Tibial artery (tissue), 4 donors: ENCODE measurements at regions not wholly inside any gene's neighbourhood (a gene's known extent, or its start where the extent isn't known, plus 50 kb on each side); places are given as distances from the start of the nearest gene placed in this dataset.

Source experiments
- DNase-seq, 2 donors: peaks; one replicate each; pipeline ENCODE4 v3.0.0-alpha.2; 2019
- H3K27ac ChIP-seq, 2 donors: fragments of 200-600 bp; sonication (generic) in 1 of 2; 1 replicate in 1 of 2; 2 replicates in 1 of 2; pipeline ENCODE4 v1.5.1; 2018 to 2019; ENCODE audit warnings: mild to moderate bottlenecking in 1 of 2
- H3K27me3 ChIP-seq, 2 donors: fragments of 200-600 bp; sonication (generic) in 1 of 2; one replicate each; pipeline versions ENCODE4 v1.5.1 to v1.6.0; 2016 to 2019
- H3K36me3 ChIP-seq, 3 donors: fragments of 200-600 bp; sonication (generic) in 2 of 3; one replicate each; pipeline ENCODE4 v1.5.1; 2016 to 2019; ENCODE audit warnings: mild to moderate bottlenecking in 2 of 3
- H3K4me1 ChIP-seq, 4 donors: fragments of 200-600 bp; sonication (generic) in 2 of 4; 1 replicate in 3 of 4; 2 replicates in 1 of 4; pipeline ENCODE4 v1.5.1; 2016 to 2019
- H3K4me3 ChIP-seq, 2 donors: fragments of 200-600 bp; sonication (generic) in 1 of 2; 1 replicate in 1 of 2; 2 replicates in 1 of 2; pipeline ENCODE4 v1.5.1; 2018 to 2019; ENCODE audit warnings: mild to moderate bottlenecking in 2 of 2
- H3K9me3 ChIP-seq, 3 donors: fragments of 200-600 bp; sonication (generic) in 1 of 3; one replicate each; pipeline ENCODE4 v1.5.1; 2016 to 2019
- CTCF ChIP-seq, 2 experiments: fragments of 200-600 bp in 1 of 2; fragments of 450-650 bp in 1 of 2; IDR thresholded peaks; one replicate each; pipeline ENCODE4 v1.5.1; 2017 to 2019; ENCODE audit warnings: antibody characterized with exemption in 2 of 2, mild to moderate bottlenecking in 1 of 2, moderate library complexity in 1 of 2
- intact Hi-C: fragments of 100-400 bp; cut with DNase I; formaldehyde crosslinking; loops from one replicate; pipeline ENCODE4 v1.15.0; 2023; ENCODE audit warnings: low total_unique reads

DNA sequence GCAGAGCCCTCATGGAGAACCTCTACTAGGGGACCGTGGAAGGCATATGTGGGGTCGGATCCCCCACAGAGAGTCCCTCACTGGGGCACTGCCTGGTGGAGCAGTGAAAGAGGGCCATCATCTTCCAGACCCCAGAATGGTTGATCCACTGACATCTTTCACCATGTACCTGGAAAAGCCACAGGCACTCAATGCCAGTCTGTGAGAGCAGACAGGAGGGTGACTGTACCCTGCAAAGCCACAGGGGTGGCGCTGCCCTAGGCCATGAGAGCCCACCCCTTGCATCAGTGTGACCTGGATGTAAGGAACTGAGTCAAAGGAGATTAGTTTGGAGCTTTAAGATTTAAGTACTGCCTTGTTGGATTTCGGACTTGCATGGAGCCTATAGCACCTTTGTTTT is 1276.7 kb upstream of the PRMT6 start:
- no peak overlapping the region for H3K4me3 ChIP-seq
- H3K36me3 ChIP-seq, result no peaks in the 10 kb centered on the region
- no peaks in the 10 kb centered on the region for H3K4me1 ChIP-seq
- no peak for DNase-seq
- no peaks in the 10 kb centered on the region for H3K27me3 ChIP-seq
- H3K27ac ChIP-seq, result no peak overlapping the region
- TF ChIP-seq CTCF (IDR thresholded peaks at IDR 0.05), result no peak
- intact Hi-C loops, result no loop called here
- H3K9me3 ChIP-seq, result peaks cover 0 to 4% (median 0%) of the 10 kb centered on the region in 3 donors

DNA sequence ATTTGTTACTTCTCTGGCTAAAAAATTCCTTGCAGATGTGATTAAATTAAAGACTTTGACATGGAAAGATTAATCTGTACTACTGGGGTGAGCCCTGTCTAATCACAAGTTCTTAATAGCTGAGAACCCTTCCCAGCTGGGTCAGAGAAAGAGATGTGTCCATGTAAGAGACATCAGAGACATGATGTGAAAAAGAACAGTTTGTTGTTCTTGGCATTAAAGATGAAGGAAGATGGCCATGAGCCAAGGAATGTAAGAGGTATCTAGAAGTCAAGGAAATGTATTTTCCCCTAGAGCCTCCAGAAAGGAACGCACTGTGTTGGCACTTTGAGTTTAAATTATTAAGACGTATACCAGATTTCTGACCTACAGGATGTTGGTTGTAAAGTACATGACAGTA is 1271.5 kb upstream of the PRMT6 start:
- Histone ChIP-seq H3K27me3 (no peaks in the 10 kb centered on the region), H3K9me3 (no peaks in the 10 kb centered on the region), H3K4me1 (no peaks in the 10 kb centered on the region), H3K27ac (no peak overlapping the region), H3K36me3 (no peaks in the 10 kb centered on the region), H3K4me3 (no peak overlapping the region)
- DNase-seq, result no peak
- no peak for TF ChIP-seq CTCF (IDR thresholded peaks at IDR 0.05)
- intact Hi-C loops, result no loop called here

- H3K27me3 ChIP-seq, result no peaks in the 10 kb centered on the region
- intact Hi-C loops, result no loop called here
Observed at GRCh38 chr1:105793536-105794146, 1262.8 kb upstream of the PRMT6 start.

GRCh38 chr1:105795741-105796140 is 1260.7 kb upstream of the PRMT6 start:
- Histone ChIP-seq H3K4me1 (no peaks in the 10 kb centered on the region), H3K36me3 (no peaks in the 10 kb centered on the region), H3K9me3 (no peaks in the 10 kb centered on the region), H3K4me3 (no peak overlapping the region), H3K27me3 (no peaks in the 10 kb centered on the region), H3K27ac (no peak overlapping the region)
- TF ChIP-seq CTCF (IDR thresholded peaks at IDR 0.05), result no peak
- intact Hi-C loops, result no loop called here
- no peak for DNase-seq

More at GRCh38 chr1:105793536-105794146, 1262.8 kb upstream of the PRMT6 start:
- DNase-seq, result no peak
- Histone ChIP-seq H3K4me3 (no peak overlapping the region), H3K36me3 (no peaks in the 10 kb centered on the region), H3K27ac (no peak overlapping the region), H3K4me1 (no peaks in the 10 kb centered on the region), H3K9me3 (no peaks in the 10 kb centered on the region)
- no peak for TF ChIP-seq CTCF (IDR thresholded peaks at IDR 0.05)

DNA sequence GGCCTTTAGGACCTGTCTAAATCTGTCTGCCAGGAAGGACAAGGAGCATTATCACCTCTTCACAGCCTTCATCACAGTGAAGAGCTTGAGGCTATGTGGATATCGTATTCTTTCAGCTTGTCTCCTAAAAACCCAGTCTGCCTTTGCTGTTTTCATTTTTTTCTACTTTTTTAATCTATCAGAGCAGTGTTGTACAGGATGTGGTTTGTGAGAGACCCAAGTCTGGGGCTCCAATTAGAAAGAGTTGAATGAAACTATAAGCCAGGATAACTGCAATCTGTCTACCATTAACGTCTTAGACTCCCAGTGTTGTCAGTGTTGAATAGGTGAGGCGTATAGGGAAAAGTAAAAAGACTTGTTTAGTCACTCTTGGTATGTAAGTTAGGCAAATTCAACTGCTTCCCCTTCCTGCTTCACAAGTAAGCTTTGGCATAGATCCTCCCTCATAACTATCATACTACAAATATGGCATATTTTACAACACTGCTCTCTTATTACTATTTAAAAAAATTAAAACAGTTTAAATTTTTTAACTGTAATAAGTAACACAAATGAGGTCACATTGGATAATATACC is 1225.8 kb upstream of the PRMT6 start:
- TF ChIP-seq CTCF (IDR thresholded peaks at IDR 0.05), result no peak
- H3K4me1 ChIP-seq, result no peaks in the 10 kb centered on the region
- no peak overlapping the region for H3K4me3 ChIP-seq
- H3K27me3 ChIP-seq, result no peaks in the 10 kb centered on the region
- no peaks in the 10 kb centered on the region for H3K36me3 ChIP-seq
- no peak for DNase-seq
- intact Hi-C loops, result no loop called here
- no peaks in the 10 kb centered on the region for H3K9me3 ChIP-seq
- H3K27ac ChIP-seq, result no peak overlapping the region
